GM12865 (cell line): ENCODE measurements at regions not wholly inside any gene's neighbourhood (a gene's known extent, or its start where the extent isn't known, plus 50 kb on each side); places are given as distances from the start of the nearest gene placed in this dataset.
"Not testable (repeated sequence)": the region's sequence is repeated elsewhere in the genome, so short reads cannot be mapped to it uniquely, and the experiment has no call there.

Experiments used
- DNase-seq: peaks from one replicate; pipeline ENCODE4 v3.0.0; 2010; ENCODE audit warnings: low read depth
- H3K4me3 ChIP-seq: 2 replicates; pipeline ENCODE4 v1.5.1; 2011; ENCODE audit warnings: mild to moderate bottlenecking, low read depth, low read length, control low read depth
- CTCF ChIP-seq: IDR thresholded peaks from 2 replicates; pipeline ENCODE4 v1.5.1; 2011; ENCODE audit warnings: low read length, control low read depth, low read depth, inconsistent platforms; ENCODE audit not compliant: insufficient read depth; ENCODE audit errors: missing control alignments

DNA sequence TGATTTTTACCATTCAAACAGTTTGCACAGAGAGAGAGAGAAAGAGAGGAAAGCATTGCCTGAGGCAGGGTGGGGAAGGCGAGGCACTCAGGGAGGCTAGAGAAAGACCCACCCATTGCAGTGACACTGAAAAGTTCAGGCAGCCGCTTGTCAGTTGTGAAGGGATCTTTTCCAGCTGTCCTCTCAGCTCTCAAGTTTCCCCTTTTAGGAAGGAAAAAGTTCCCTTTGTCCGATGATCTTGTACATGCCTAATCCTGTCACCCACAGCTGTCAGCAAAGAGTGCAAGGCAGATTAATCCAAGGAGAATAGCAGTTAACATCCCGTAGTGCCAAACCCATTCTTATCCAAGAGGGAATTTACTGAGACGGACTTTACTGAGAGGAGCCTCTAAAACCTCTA is 255.0 kb downstream of the MAGEB5 start:
- no peak for TF ChIP-seq CTCF
- DNase-seq: no peak

GRCh38 chrX:26466387-26466786 is 250.4 kb downstream of the MAGEB5 start:
- TF ChIP-seq CTCF: no peak
- DNase-seq: no peak

More for the DNA sequence above, 255.0 kb downstream of the MAGEB5 start:
- H3K4me3 ChIP-seq: no peak overlapping the region

GRCh38 chrX:26445288-26445687 is 229.3 kb downstream of the MAGEB5 start:
- DNase-seq: no peak
- no peak overlapping the region for H3K4me3 ChIP-seq
- TF ChIP-seq CTCF: no peak

More at GRCh38 chrX:26466387-26466786, 250.4 kb downstream of the MAGEB5 start:
- no peak overlapping the region for H3K4me3 ChIP-seq

DNA sequence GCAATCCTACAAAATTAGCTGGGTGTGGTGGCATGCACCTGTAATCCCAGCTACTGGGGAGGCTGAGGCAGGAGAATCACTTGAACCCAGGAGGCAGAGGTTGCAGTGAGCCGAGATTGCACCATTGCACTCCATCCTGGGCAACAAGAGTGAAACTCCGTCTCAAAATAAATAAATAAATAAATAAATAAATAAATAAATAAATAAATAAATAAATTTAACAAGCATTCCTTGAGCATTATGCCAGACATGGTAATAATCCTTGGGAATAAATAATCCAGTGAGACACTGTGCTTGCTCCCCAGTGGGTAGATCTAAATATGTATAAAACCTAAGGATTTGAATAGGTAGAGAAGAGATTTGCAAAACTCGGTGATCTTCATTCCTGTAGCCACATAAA is 228.4 kb downstream of the MAGEB5 start:
- not testable (repeated sequence) for H3K4me3 ChIP-seq, DNase-seq

GRCh38 chrX:26442340-26442739 is 226.4 kb downstream of the MAGEB5 start:
- no peak for DNase-seq
- no peak overlapping the region for H3K4me3 ChIP-seq
- TF ChIP-seq CTCF: no peak

DNA sequence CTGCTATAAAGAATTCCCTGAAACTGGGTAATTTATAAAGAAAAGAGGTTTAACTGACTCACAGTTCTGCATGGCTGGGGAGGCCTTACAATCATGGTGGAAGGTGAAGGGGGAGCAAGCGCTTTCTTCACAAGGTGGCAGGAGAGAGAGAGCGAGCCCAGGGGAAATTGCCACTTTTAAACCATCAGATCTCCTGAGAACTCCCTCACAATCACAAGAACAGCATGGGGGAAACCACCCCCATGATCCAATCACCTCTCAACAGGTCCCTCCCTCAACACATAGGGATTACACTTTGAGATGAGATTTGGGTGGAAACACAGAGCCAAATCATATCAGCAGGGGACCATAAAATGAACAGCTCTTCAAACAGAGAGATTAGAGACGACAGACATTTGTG is 198.6 kb downstream of the MAGEB5 start:
- no peak for DNase-seq
- no peak for TF ChIP-seq CTCF
- no peak overlapping the region for H3K4me3 ChIP-seq

DNA sequence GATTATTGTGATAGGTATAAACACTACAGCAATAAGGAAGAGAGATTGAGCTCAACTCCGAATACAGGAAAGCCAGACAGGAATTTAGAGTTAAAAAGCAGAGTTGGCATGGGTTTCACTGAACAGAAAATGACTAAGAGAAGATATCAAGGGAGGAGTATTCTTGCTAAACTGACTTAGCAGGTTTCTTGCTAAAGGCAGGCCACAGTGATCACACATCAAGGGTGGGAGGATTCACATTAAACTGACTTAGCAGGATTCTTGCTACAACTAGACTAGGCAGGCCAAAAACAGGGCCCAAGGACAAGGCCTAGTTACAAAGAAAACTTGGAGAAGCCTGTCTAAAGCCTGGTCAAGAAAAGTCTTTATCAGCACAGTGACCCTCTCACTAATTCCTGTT is 195.1 kb downstream of the MAGEB5 start:
- TF ChIP-seq CTCF: no peak
- DNase-seq: no peak
- no peak overlapping the region for H3K4me3 ChIP-seq

GRCh38 chrX:26409636-26410035 is 193.7 kb downstream of the MAGEB5 start:
- no peak overlapping the region for H3K4me3 ChIP-seq
- no peak for TF ChIP-seq CTCF
- no peak for DNase-seq
